Femur (tissue), 1 donor: ENCODE measurements at regions not wholly inside any gene's neighbourhood (a gene's known extent, or its start where the extent isn't known, plus 50 kb on each side); places are given as distances from the start of the nearest gene placed in this dataset.

ENCODE experiments used
- DNase-seq: peaks from one replicate; pipeline ENCODE4 v3.0.0-alpha.2; 2017

GRCh38 chr3:104989878-104990277 lies 376.8 kb upstream of the ALCAM start:
- no peak for DNase-seq

GRCh38 chr3:104990758-104991157 lies 376.0 kb upstream of the ALCAM start:
- no peak for DNase-seq

GRCh38 chr3:104992676-104993075 lies 374.0 kb upstream of the ALCAM start:
- no peak for DNase-seq

GRCh38 chr3:105006164-105006563 lies 360.5 kb upstream of the ALCAM start:
- no peak for DNase-seq

DNA sequence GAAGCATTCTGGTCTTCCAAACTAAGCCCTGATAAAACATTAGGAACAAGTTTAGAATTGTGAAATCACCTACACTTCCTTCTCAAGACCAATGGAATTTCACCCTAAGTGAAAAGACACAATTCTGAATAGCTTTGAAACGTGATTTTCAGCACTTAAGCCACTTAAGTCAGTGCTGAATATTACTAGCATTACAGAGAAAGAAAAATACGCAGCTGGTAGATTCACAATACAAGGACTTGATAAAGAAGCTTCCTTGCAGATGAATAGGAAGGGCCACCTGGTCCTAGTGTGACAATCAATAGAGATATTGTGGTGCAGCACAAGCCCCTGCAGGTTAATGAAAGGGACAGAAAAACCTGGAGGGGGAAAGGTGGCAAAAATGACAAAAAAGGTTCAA lies 353.1 kb upstream of the ALCAM start:
- no peak for DNase-seq

- DNase-seq = no peak
Observed at GRCh38 chr3:105014631-105015030, 352.1 kb upstream of the ALCAM start.

- no peak for DNase-seq
Observed at GRCh38 chr3:105022813-105023212, 343.9 kb upstream of the ALCAM start.

DNA sequence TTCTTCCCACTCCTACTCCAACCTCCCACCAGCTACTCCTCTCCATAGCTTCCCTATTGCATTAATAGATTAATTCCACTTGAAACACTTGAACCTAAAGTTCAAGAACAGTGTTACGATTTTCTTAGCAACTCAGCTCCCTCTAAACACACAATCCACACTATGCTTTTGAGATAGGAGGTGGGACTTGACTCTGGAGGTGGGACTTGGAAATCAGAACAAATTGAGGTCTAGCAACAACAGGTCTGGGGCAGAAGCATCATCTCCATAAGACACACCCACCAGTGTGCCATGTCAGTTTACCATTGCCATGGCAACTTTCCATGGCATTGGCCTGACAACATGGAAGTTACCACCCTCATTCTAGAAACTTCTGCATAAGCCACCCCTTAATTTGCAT lies 336.5 kb upstream of the ALCAM start:
- DNase-seq = no peak

DNA sequence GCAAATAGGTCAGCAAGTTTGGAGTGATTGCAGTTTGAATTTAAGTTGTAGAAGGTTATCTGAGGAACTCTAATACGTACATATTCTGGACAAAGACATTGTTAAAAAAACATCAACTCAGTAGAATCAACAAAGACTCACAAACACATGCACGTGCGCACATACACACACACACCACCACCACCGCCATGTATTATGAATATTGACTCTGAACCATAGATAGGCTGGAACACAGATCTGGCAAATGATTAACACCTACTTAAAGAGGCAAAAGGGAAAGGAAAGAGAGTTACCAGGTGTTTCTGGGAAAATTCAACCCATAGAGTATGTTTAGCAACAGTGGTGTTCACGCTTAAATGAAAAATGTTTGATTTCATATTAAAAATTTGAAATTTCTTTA lies 334.2 kb upstream of the ALCAM start:
- DNase-seq = no peak

DNA sequence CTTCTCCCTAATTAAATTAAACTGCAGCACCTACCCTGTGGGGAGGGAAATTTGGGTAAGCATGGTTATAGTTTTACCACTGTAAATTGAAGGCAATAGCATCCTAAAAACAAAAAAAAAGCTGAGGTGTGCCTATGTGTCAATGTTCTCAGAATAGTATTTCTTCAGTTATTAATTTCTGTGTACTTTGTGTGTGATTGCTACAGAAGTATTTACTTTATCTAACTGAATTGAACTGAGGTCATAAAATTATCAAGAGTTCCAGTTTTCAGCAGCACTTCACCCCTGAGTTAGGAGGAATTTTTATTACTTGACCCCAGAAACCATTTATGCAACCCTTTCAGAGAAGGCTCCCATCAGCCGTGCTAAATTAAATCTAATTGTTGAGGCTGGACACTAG lies 333.6 kb upstream of the ALCAM start:
- no peak for DNase-seq

- DNase-seq = no peak
Observed at GRCh38 chr3:105039004-105039403, 327.7 kb upstream of the ALCAM start.

- DNase-seq = no peak
Observed at GRCh38 chr3:105040026-105040622, 326.6 kb upstream of the ALCAM start.

GRCh38 chr3:105042586-105042985 lies 324.1 kb upstream of the ALCAM start:
- no peak for DNase-seq

DNA sequence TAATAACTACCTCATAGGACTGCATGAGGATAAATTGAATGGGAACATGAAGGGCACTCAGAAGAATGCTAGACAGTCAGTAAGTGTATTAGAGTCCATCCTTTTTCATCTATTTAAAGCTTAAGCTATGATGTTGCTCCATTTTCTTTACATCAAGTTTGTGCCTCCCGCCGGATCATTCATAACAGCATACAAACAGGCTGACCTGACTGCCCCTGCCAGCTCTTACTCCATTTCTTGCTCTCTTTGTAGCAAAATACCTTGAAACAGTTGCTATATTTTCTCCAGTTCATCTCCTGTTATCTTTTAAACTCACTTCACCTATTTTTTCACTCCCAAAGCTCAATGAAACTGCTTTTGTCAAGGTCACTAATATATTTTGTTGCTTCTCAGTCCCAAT lies 315.6 kb upstream of the ALCAM start:
- no peak for DNase-seq

- DNase-seq = no peak
Observed at GRCh38 chr3:105051972-105052371, 314.7 kb upstream of the ALCAM start.

- DNase-seq = no peak
Observed at GRCh38 chr3:105062853-105063252, 303.9 kb upstream of the ALCAM start.

DNA sequence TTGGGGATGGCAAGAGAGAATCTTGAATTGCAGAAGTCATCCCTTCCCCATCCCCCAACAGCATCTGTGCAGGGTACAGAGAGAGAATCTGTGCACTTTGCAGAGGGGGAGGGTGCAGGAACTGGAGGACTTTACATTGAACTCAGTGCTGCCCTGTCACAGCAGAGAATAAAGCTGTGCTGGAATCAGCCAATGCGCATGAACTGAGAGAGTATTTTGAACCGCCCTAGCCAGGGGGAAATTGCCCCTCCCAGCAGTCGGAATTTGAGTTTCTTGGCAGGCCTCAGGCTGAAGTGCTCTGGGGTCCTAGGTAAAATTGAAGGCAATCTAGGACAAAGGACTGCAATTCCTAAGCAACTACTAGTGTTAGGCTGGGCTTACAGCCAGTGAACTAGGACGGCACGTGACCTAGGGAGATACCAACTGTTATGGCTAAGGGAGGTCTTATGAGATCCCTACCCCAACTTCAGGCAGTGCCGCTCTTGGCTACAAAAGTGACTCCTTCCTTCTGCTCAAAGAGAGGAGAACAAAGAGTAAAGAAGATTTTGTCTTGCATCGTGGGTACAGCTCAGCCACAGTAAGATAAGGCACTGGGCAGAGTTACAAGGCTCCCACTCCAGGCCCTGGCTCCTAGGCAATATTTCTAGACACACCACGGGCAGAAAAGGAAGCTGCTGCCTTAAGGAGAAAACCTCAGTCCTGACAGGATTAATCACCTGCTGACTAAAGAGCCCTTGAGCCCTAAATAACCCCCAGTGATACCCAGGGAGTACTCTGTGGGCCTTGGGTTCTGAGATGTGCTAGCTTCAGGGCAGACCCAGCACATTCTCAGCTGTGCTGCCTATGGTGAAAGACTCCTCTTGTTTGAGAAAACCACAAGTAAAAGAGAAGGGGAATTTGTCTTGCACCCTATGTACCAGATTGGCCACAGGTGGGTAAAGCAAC lies 300.5 kb upstream of the ALCAM start:
- no peak for DNase-seq

GRCh38 chr3:105067361-105067760 lies 299.3 kb upstream of the ALCAM start:
- DNase-seq = no peak

DNA sequence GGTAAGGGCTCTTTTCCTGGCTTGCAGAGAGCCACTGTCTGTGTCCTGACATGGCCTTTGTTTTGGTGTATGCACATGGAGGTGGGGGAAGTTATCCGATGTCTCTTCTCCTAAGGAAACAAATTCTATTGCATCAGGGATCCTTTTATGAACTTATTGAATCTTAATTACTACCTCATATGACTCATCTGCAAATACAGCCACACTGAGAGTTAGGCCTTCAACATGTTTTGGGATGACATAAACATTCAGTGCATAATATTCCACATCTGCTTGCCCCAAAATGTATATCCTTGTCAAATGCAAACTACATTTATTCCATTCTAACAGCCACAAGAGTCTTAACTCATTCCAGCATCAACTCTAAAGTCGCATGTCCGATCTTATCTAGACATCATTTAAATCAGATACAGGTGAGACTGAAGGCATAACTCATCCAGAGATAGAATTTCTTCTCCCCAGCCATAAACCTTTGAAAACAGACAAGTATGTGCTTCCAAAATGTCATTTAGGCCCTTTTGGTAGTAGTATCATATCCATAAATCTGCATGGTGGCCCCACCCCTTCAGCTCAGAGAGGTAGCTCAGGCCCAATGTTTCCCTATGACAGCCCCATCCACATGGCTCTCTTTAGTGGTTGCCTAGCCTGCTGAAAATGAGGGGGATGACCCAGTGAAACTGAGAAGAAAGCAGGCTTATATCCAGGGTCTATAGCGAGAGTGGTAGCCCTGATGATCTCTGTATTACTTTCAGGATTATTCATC lies 289.5 kb upstream of the ALCAM start:
- no peak for DNase-seq

GRCh38 chr3:105083945-105084344 lies 282.8 kb upstream of the ALCAM start:
- no peak for DNase-seq

DNA sequence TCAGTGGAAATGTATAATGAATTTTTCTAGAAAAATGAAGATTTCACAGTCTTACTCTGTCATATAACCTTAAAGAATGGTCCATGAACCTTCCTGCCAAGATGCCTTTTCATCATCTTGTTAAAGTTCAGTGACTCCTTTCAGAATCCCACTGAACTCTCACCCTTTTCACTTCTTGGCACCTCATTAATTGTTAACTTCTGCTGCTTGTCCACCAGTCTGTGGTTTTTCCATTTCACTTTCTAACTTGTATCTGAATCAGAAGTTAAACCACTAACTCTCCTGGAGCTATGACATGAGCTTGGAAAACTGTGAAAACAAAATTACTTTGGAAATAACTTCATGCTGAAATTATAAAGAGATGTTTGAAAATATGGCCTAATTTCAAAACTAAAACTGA lies 281.2 kb upstream of the ALCAM start:
- no peak for DNase-seq

DNA sequence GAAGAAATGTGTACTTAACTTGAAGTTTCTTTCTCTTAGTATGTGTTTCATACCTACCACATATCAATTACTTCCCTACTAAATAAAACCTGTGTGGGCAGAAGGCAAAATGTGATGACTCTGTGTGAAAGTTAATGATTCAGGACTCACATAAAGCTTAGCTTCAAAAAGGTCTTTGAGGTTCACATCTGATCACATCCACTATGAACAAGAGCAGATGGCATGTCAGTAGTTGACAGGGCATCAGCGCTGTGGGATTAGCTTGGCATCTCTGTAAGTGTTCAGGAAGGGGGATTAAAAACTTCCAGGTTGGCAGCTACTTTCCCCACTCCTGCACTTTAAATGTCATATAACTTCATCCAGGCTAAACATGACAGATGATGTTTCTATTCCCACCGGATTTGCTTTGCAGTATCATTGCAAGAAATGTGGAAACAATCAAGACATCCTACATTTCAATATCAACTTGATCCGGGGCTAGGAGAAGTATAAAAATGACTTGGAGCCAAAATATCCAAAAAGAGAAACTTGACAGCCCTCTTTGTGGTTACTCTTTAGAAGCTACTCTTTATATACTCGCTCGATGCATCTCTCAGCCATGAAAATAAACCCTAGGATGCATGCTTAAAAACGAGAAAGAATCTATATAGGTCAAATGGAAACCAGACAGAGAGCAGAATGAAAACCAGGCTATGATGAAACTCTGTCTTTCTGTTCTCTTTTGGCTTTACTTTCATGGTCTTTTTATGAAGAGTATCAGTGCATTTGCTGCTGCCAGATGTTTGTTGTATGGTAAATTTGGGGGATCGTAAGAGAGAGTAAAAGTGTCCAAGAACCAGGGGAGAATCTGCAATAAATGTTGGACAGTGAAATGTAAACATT lies 273.1 kb upstream of the ALCAM start:
- DNase-seq = no peak

DNA sequence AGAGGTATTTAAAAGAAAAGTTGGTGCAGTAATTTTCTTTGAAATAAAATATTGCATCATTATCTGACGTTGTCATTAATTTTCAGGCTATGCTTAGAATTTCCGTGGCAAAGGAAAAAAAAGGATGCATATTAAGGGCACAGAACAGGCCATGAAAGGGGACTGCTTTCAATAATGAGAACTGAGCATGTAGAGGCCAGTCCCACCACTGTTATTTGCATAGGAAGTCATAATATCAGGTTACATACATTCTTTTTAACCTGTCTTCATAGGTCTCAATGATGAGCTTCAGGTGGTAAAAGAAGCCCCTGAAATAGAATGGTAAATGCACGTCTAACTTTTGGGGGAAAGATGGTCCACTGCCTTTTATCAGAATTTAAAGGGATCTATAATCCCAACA lies 272.1 kb upstream of the ALCAM start:
- no peak for DNase-seq
